22Rv1 (cell line): ENCODE measurements at regions not wholly inside any gene's neighbourhood (a gene's known extent, or its start where the extent isn't known, plus 50 kb on each side); places are given as distances from the start of the nearest gene placed in this dataset.
"Not testable (repeated sequence)": the region's sequence is repeated elsewhere in the genome, so short reads cannot be mapped to it uniquely, and the experiment has no call there.

Source experiments
- ZFX ChIP-seq: fragments of 450-650 bp; IDR thresholded peaks from 2 replicates; pipeline ENCODE4 v1.6.1; 2017; ENCODE audit warnings: antibody characterized with exemption, borderline replicate concordance
- TF ChIP-seq, protein P1 (sequence below): fragments of 450-650 bp; IDR thresholded peaks from 2 replicates; pipeline ENCODE4 v1.5.1; 2017; ENCODE audit warnings: mild to moderate bottlenecking

DNA sequence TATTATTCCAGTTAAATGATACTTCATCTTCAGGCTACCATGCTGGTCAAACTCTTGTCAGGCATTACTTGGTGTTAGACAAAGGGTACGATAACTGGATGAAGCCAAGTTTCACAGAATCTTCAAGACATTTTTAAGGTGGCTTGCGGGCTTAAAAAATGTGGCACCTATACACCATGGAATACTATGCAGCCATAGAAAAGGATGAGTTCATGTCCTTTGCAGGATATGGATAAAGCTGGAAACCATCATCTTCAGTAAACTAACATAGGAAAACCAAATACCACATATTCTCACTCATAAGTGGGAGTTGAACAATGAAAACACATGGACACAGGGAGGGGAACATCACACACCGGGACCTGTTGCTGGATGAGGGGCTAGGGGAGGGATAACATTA lies 331.2 kb upstream of the RUNX1 start:
- TF ChIP-seq, protein P1, sequence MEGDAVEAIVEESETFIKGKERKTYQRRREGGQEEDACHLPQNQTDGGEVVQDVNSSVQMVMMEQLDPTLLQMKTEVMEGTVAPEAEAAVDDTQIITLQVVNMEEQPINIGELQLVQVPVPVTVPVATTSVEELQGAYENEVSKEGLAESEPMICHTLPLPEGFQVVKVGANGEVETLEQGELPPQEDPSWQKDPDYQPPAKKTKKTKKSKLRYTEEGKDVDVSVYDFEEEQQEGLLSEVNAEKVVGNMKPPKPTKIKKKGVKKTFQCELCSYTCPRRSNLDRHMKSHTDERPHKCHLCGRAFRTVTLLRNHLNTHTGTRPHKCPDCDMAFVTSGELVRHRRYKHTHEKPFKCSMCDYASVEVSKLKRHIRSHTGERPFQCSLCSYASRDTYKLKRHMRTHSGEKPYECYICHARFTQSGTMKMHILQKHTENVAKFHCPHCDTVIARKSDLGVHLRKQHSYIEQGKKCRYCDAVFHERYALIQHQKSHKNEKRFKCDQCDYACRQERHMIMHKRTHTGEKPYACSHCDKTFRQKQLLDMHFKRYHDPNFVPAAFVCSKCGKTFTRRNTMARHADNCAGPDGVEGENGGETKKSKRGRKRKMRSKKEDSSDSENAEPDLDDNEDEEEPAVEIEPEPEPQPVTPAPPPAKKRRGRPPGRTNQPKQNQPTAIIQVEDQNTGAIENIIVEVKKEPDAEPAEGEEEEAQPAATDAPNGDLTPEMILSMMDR = not testable (repeated sequence)
- not testable (repeated sequence) for TF ChIP-seq ZFX
